ENCODE measurements at regions not wholly inside any gene's neighbourhood (a gene's known extent, or its start where the extent isn't known, plus 50 kb on each side); places are given as distances from the start of the nearest gene placed in this dataset.

DNA sequence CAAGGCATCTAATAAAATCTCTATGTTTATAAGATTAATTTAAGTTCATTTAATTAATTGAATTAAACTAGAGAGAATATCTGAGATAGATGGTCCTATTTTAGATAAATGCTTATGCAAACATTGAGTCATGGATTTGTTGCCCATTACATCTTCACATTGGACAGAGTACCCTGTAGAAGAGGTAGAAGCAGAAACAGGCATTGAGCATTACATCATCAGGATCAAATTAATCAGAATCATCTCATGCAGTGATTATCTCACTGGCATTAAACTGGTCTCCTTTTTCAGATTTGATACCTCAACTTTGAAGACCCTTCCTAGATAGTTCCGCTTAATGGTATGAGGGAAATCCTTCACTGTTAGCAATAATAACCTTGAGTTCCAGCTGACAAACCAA lies 469.6 kb upstream of the VRK2 start:
- TF ChIP-seq, protein P1, sequence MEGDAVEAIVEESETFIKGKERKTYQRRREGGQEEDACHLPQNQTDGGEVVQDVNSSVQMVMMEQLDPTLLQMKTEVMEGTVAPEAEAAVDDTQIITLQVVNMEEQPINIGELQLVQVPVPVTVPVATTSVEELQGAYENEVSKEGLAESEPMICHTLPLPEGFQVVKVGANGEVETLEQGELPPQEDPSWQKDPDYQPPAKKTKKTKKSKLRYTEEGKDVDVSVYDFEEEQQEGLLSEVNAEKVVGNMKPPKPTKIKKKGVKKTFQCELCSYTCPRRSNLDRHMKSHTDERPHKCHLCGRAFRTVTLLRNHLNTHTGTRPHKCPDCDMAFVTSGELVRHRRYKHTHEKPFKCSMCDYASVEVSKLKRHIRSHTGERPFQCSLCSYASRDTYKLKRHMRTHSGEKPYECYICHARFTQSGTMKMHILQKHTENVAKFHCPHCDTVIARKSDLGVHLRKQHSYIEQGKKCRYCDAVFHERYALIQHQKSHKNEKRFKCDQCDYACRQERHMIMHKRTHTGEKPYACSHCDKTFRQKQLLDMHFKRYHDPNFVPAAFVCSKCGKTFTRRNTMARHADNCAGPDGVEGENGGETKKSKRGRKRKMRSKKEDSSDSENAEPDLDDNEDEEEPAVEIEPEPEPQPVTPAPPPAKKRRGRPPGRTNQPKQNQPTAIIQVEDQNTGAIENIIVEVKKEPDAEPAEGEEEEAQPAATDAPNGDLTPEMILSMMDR (IDR thresholded peaks at IDR 0.05; ENCODE audit: poor library complexity) = no peak
- TF ChIP-seq EZH2 (IDR thresholded peaks at IDR 0.05; ENCODE audit: borderline replicate concordance) (no peak), EZH2phosphoT487 (IDR thresholded peaks at IDR 0.05; ENCODE audit: low read depth, severe bottlenecking, unreplicated experiment) (no peak)

Data from hepatocyte (in vitro differentiated cells).